GM23338 (cell line): ENCODE measurements at regions not wholly inside any gene's neighbourhood (a gene's known extent, or its start where the extent isn't known, plus 50 kb on each side); places are given as distances from the start of the nearest gene placed in this dataset.

Experiments
- ATAC-seq: fragments of 200-7000 bp; cut with Tn5 transposase; 3 replicates; pipeline ENCODE4 v1.9.1; 2020
- DNase-seq: peaks from one replicate; pipeline ENCODE4 v3.0.0-alpha.2; 2015; ENCODE audit warnings: low spot score
- H2AFZ ChIP-seq: fragments of 200-600 bp; sonication (generic); 2 replicates; pipeline ENCODE4 v1.8.0; 2016; ENCODE audit warnings: antibody characterized with exemption, mild to moderate bottlenecking, moderate library complexity
- H3F3A ChIP-seq: fragments of 200-600 bp; sonication (generic); replicated peaks from 2 replicates; pipeline ENCODE4 v1.8.0; 2017; ENCODE audit warnings: antibody characterized with exemption, mixed run types, low read depth
- H3K27ac ChIP-seq: fragments of 200-600 bp; sonication (generic); 2 replicates; pipeline ENCODE4 v1.6.1; 2016; ENCODE audit warnings: low read depth
- H3K27me3 ChIP-seq: fragments of 200-600 bp; sonication (generic); 2 replicates; pipeline ENCODE4 v1.8.0; 2016; ENCODE audit warnings: mild to moderate bottlenecking, mixed run types, moderate library complexity; ENCODE audit not compliant: insufficient read depth
- H3K36me3 ChIP-seq: fragments of 200-600 bp; sonication (generic); 2 replicates; pipeline ENCODE4 v1.8.0; 2016; ENCODE audit warnings: mild to moderate bottlenecking; ENCODE audit not compliant: insufficient read depth
- H3K4me1 ChIP-seq: fragments of 200-600 bp; sonication (generic); 2 replicates; pipeline ENCODE4 v1.8.0; 2016; ENCODE audit warnings: mild to moderate bottlenecking, moderate library complexity; ENCODE audit not compliant: insufficient read depth
- H3K4me2 ChIP-seq: fragments of 200-600 bp; sonication (generic); 2 replicates; pipeline ENCODE4 v1.7.1; 2017; ENCODE audit warnings: mixed run types
- H3K4me3 ChIP-seq: fragments of 200-600 bp; sonication (generic); 2 replicates; pipeline ENCODE4 v1.6.1; 2016; ENCODE audit warnings: mixed run types
- H3K79me2 ChIP-seq: fragments of 200-600 bp; sonication (generic); replicated peaks from 2 replicates; pipeline ENCODE4 v1.8.0; 2017; ENCODE audit warnings: mild to moderate bottlenecking; ENCODE audit not compliant: insufficient read depth
- H3K9me2 ChIP-seq: fragments of 200-600 bp; sonication (generic); 2 replicates; pipeline ENCODE4 v1.8.0; 2017; ENCODE audit not compliant: insufficient read depth
- H4K20me1 ChIP-seq: fragments of 200-600 bp; sonication (generic); replicated peaks from 2 replicates; pipeline ENCODE4 v1.8.0; 2017; ENCODE audit warnings: mild to moderate bottlenecking; ENCODE audit not compliant: insufficient read depth
- H3K27ac Mint-ChIP-seq: 2 replicates; pipeline ENCODE4 v1.8.0; 2020; ENCODE audit warnings: inconsistent platforms, mild to moderate bottlenecking, moderate library complexity, mixed read lengths
- H3K27me3 Mint-ChIP-seq: 3 replicates; pipeline ENCODE4 v1.8.0; 2022; ENCODE audit warnings: low read depth, mild to moderate bottlenecking, moderate library complexity, mixed read lengths, inconsistent platforms; ENCODE audit not compliant: insufficient read depth, poor library complexity
- H3K36me3 Mint-ChIP-seq: 3 replicates; pipeline ENCODE4 v1.8.0; 2021; ENCODE audit warnings: low read depth, mild to moderate bottlenecking, inconsistent platforms, moderate library complexity, mixed read lengths
- H3K4me1 Mint-ChIP-seq: 3 replicates; pipeline ENCODE4 v1.8.0; 2020; ENCODE audit warnings: mild to moderate bottlenecking, inconsistent platforms, mixed read lengths
- H3K4me3 Mint-ChIP-seq: 3 replicates; pipeline ENCODE4 v1.8.0; 2021; ENCODE audit warnings: moderate library complexity, mild to moderate bottlenecking, inconsistent platforms, mixed read lengths
- H3K9me3 Mint-ChIP-seq: 3 replicates; pipeline ENCODE4 v1.8.0; 2020; ENCODE audit warnings: moderate library complexity, mild to moderate bottlenecking, inconsistent platforms, mixed read lengths
- CREB1 ChIP-seq: fragments of 250-450 bp; sonication (Bioruptor Pico); IDR thresholded peaks from 2 replicates; pipeline ENCODE4 v1.5.0; 2020; ENCODE audit warnings: low read depth, mild to moderate bottlenecking, moderate library complexity
- CTCF ChIP-seq, 2 experiments: fragments of 200-600 bp in 1 of 2; sonication (generic) in 1 of 2; conservative IDR thresholded peaks; 2 replicates each; pipeline versions ENCODE4 v1.5.1 to v1.6.1; 2016 to 2017; ENCODE audit warnings: antibody characterized with exemption in 2 of 2, low read depth in 2 of 2, mild to moderate bottlenecking in 2 of 2, moderate library complexity in 1 of 2
- ETS1 ChIP-seq: IDR thresholded peaks from 2 replicates; pipeline ENCODE4 v1.6.1; 2016; ENCODE audit warnings: antibody characterized with exemption
- EZH2 ChIP-seq: fragments of 200-600 bp; sonication (generic); IDR thresholded peaks from one replicate; pipeline ENCODE4 v1.8.0; 2017; ENCODE audit warnings: antibody characterized with exemption, mild to moderate bottlenecking, low read depth; ENCODE audit not compliant: unreplicated experiment
- EZH2phosphoT487 ChIP-seq: fragments of 200-600 bp; sonication (generic); IDR thresholded peaks from one replicate; pipeline ENCODE4 v1.8.1; 2018; ENCODE audit warnings: antibody characterized with exemption; ENCODE audit not compliant: unreplicated experiment
- JUNB ChIP-seq: IDR thresholded peaks from one replicate; pipeline ENCODE4 v1.6.1; 2016; ENCODE audit warnings: antibody characterized with exemption; ENCODE audit not compliant: unreplicated experiment
- NANOG ChIP-seq: IDR thresholded peaks from 2 replicates; pipeline ENCODE4 v1.6.1; 2016; ENCODE audit warnings: antibody characterized with exemption, borderline replicate concordance
- POLR2AphosphoS5 ChIP-seq: IDR thresholded peaks from 2 replicates; pipeline ENCODE4 v1.6.1; 2016; ENCODE audit warnings: antibody characterized with exemption, low read depth
- REST ChIP-seq: IDR thresholded peaks from one replicate; pipeline ENCODE4 v1.6.1; 2018; ENCODE audit warnings: antibody characterized with exemption; ENCODE audit not compliant: unreplicated experiment
- STAT1 ChIP-seq: IDR thresholded peaks from one replicate; pipeline ENCODE4 v1.6.1; 2016; ENCODE audit warnings: antibody characterized with exemption; ENCODE audit not compliant: unreplicated experiment
- ZNF114 ChIP-seq: fragments of 250-450 bp; sonication (Bioruptor Pico); IDR thresholded peaks from 2 replicates; pipeline ENCODE4 v1.5.0; 2020; ENCODE audit warnings: mild to moderate bottlenecking, moderate library complexity
- ZNF331 ChIP-seq: fragments of 250-450 bp; sonication (Bioruptor Pico); IDR thresholded peaks from 2 replicates; pipeline ENCODE4 v1.5.0; 2020; ENCODE audit warnings: low read depth, mild to moderate bottlenecking, moderate library complexity

GRCh38 chr5:155983954-155984353 lies 343.0 kb upstream of the SGCD start:
- no peaks in the 10 kb centered on the region for H3K4me1 ChIP-seq
- no peaks in the 10 kb centered on the region for H3K4me1 Mint-ChIP-seq
- H3K9me3 Mint-ChIP-seq: no peaks in the 10 kb centered on the region
- no peak for ATAC-seq
- H3K27me3 ChIP-seq: no peaks in the 10 kb centered on the region
- H3F3A ChIP-seq: no peaks in the 10 kb centered on the region
- no peak overlapping the region for H2AFZ ChIP-seq
- no peak overlapping the region for H3K4me3 Mint-ChIP-seq
- H3K36me3 ChIP-seq: no peaks in the 10 kb centered on the region
- no peaks in the 10 kb centered on the region for H3K27me3 Mint-ChIP-seq
- no peaks in the 10 kb centered on the region for H3K79me2 ChIP-seq
- H3K27ac ChIP-seq: no peak overlapping the region
- H3K9me2 ChIP-seq: peaks cover 21% of the 10 kb centered on the region; the same call in 1 of the 2 replicates
- H3K36me3 Mint-ChIP-seq: no peaks in the 10 kb centered on the region
- no peak for DNase-seq
- H3K27ac Mint-ChIP-seq: no peak overlapping the region
- no peak overlapping the region for H3K4me2 ChIP-seq
- no peaks in the 10 kb centered on the region; the same call in 1 of the 2 replicates for H4K20me1 ChIP-seq
- no peak overlapping the region for H3K4me3 ChIP-seq
- TF ChIP-seq EZH2phosphoT487 (no peak), STAT1 (no peak), ETS1 (no peak), CREB1 (CRISPR knock-in tag) (no peak), CTCF (conservative IDR thresholded peaks at IDR 0.05; ENCODE audit: low read depth in 2 of 2) (no peak), NANOG (no peak), JUNB (no peak), EZH2 (no peak), POLR2AphosphoS5 (no peak), ZNF114 (no peak)

GRCh38 chr5:155987265-155987810 lies 339.6 kb upstream of the SGCD start:
- no peak for TF ChIP-seq ZNF331 (CRISPR knock-in tag)
- no peak for TF ChIP-seq NANOG
- no peak for TF ChIP-seq REST
- TF ChIP-seq ETS1: no peak
- Histone ChIP-seq H3F3A (no peaks in the 10 kb centered on the region), H3K79me2 (no peaks in the 10 kb centered on the region), H3K4me1 (no peaks in the 10 kb centered on the region), H3K36me3 (no peaks in the 10 kb centered on the region), H3K4me3 (no peak overlapping the region), H4K20me1 (no peaks in the 10 kb centered on the region; the same call in 1 of the 2 replicates), H2AFZ (no peak overlapping the region), H3K27ac (no peak overlapping the region), H3K9me2 (no peaks in the 10 kb centered on the region), H3K4me2 (no peak overlapping the region), H3K27me3 (no peaks in the 10 kb centered on the region)
- no peaks in the 10 kb centered on the region for H3K36me3 Mint-ChIP-seq
- H3K27me3 Mint-ChIP-seq: no peaks in the 10 kb centered on the region
- ATAC-seq (no peak), DNase-seq (no peak)
- no peaks in the 10 kb centered on the region for H3K4me1 Mint-ChIP-seq
- no peak overlapping the region for H3K4me3 Mint-ChIP-seq
- no peak overlapping the region for H3K27ac Mint-ChIP-seq
- no peaks in the 10 kb centered on the region for H3K9me3 Mint-ChIP-seq
